GM12864 (cell line): ENCODE measurements at regions not wholly inside any gene's neighbourhood (a gene's known extent, or its start where the extent isn't known, plus 50 kb on each side); places are given as distances from the start of the nearest gene placed in this dataset.

Source experiments
- DNase-seq: peaks from one replicate; pipeline ENCODE4 v3.0.0-alpha.2; 2011; ENCODE audit warnings: low read depth
- H3K4me3 ChIP-seq: 2 replicates; pipeline ENCODE4 v1.5.1; 2011; ENCODE audit warnings: mild to moderate bottlenecking, low read depth, low read length, control low read depth
- TF ChIP-seq, protein P1 (sequence below): IDR thresholded peaks from 2 replicates; pipeline ENCODE4 v1.5.1; 2011; ENCODE audit warnings: low read depth, mild to moderate bottlenecking, moderate library complexity, low read length, control low read depth, inconsistent platforms; ENCODE audit errors: missing control alignments

DNA sequence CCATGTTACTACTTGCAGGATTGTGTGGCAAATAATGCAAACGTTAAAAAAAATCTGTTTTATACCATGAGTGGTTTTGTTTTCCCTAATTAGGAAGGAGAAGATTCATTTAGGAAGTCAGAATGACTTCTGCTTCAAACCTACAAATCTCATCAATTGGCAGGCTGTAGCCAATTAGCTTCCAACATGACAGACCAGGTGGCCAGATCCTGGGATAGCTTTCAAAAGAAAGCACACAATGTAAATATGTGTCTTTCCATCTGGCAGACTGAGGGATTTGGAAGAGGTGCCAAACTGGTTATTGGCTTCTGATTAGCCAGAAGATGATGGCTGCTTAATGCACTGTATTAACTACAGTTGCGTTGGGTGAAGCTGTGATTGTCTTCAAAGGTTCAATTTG, 432.8 kb downstream of the ANKRD50 start:
- no peak overlapping the region for H3K4me3 ChIP-seq
- DNase-seq = no peak
- TF ChIP-seq, protein P1, sequence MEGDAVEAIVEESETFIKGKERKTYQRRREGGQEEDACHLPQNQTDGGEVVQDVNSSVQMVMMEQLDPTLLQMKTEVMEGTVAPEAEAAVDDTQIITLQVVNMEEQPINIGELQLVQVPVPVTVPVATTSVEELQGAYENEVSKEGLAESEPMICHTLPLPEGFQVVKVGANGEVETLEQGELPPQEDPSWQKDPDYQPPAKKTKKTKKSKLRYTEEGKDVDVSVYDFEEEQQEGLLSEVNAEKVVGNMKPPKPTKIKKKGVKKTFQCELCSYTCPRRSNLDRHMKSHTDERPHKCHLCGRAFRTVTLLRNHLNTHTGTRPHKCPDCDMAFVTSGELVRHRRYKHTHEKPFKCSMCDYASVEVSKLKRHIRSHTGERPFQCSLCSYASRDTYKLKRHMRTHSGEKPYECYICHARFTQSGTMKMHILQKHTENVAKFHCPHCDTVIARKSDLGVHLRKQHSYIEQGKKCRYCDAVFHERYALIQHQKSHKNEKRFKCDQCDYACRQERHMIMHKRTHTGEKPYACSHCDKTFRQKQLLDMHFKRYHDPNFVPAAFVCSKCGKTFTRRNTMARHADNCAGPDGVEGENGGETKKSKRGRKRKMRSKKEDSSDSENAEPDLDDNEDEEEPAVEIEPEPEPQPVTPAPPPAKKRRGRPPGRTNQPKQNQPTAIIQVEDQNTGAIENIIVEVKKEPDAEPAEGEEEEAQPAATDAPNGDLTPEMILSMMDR = no peak

DNA sequence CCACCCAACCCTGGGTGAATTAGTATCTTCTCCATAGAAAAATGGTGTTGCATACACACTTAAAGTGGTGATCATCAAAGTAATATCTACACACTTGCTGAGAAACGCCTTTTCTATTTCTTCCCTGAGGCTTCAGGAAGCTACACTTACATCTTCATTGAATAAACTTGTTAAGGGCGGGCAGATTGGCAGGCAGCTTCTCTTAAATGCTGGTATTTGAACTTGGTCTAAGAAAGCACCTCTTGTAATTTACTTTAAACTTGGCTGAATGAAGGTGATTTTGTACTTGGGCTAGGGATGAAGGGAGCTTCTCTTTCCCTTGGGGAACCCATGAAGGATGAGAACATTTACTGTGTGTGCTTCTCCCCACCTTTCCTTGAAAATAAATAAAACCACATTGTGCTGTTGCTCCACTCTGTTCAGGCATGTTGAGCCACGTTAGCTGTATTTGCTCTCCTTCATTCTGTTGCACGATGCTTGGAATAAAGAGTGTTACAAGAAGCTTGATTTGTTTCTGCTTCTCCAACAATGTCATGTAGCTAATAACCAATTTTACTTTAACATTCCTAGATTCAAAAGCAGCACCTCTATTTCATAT, 430.1 kb downstream of the ANKRD50 start:
- no peak overlapping the region for H3K4me3 ChIP-seq
- DNase-seq = no peak
- TF ChIP-seq, protein P1 = no peak

DNA sequence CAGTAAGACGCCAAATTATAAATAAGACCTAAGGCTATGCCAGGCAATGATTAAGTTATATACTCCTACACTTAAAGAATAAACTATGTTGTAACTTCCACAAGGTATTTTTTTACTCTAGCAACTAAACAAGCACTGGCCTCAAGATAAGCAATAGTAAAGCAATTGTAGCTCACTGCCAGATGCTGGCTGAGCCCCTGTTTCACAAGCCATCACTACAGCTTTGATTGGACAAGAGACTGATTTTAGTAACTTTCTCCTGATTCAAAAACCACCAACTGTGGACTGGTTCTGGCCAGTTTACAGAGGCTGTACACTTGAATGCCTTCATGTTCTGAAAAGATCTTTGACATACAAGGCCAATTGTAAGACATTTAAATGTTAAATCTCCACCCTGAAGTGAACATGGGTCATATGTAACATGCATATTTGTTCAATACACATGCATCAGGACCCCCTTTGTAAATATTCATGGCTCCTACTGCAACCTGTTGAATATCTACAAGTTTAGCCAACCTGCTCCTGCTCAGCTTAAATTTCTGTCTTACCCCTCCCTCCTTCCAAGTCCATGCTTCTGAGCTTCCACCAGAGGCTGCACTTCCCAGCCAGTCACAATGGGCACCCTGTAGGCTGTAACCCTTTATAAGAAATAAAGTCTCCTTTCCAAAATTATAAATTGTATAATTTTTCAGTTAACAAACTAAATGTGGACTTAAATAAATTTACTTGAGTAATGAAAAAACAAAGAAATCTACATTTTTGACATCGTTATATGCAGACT, 423.6 kb downstream of the ANKRD50 start:
- no peak overlapping the region for H3K4me3 ChIP-seq
- DNase-seq = no peak
- TF ChIP-seq, protein P1 = no peak

DNA sequence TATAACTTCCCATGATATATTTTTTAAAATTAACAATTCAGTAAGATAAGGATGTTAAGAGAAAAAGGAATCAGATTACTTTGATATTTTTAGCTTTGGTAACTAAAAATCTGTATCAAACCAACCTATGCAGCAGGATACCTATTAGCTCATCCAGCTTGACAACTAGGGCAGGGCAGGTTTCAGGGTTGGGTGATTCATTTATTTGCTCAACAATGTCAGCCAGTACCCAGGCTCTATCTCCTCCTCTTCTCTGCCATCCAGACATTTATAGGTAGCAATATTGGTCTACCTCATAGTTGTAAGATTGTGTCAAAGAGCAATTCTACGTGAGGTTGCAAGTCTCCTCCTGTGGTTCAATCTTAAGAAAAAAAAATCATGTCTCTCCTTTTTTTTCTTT, 421.9 kb downstream of the ANKRD50 start:
- H3K4me3 ChIP-seq = no peak overlapping the region
- DNase-seq = no peak
- TF ChIP-seq, protein P1 = no peak

DNA sequence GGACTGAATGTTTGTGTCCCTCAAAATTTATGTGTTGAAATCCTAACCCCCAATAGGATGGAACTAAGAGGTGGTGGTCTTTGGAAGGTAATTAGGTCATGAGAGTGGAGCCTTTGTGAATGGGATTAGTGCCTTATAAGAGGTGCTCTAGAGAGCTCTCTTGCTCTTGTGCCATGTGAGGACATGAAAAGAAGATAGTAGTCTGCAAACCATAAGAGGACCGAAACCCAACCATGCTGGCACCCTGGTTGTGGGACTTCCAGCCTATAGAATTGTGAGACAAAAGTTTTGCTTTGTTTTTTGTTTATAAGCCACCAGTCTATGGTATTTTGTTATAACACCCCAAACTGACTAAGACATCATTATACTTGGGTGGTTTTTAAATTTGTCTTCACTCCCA, 417.1 kb downstream of the ANKRD50 start:
- H3K4me3 ChIP-seq = no peak overlapping the region
- TF ChIP-seq, protein P1 = no peak
- no peak for DNase-seq

DNA sequence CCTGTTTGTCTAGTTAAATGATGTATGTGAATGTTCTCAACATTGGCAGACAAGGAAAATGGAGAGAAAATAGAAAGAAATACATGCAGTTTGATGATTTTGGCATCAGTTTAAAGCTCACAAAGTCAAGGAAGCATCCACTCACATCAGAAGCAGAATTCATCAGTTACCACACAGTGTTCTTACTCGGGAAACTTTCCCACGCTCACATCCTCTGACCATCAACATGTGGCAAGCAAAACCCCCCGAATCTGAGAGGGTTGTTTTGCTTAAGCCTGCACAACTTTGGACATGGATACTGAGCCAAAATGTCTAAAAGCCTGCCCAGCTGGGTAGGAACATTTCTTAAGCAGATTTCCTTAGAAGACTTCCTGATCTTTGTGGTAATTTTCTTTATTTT, 407.6 kb downstream of the ANKRD50 start:
- no peak for DNase-seq
- TF ChIP-seq, protein P1 = no peak
- H3K4me3 ChIP-seq = no peak overlapping the region

DNA sequence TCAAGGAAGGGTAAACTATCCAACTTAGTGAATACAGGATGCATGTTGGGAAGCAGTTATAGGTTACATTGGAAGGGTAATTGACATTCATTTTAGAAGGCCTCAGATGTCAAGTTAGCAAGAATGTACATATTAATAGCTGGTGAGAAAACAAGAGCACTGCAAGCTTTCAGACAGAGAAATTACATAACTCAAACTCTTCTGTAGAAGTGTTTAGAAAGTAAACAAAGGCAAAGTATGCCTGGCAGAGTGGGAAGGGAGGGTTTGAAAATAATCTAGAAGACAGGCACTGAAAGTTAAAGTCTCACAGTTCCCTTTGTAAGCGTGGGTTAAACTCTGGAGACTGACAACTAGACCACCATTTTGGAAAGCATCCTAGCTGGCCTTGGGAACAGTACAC, 406.2 kb downstream of the ANKRD50 start:
- no peak for DNase-seq
- TF ChIP-seq, protein P1 = no peak
- H3K4me3 ChIP-seq = no peak overlapping the region
